Renal pelvis (tissue), 1 donor: ENCODE measurements at regions not wholly inside any gene's neighbourhood (a gene's known extent, or its start where the extent isn't known, plus 50 kb on each side); places are given as distances from the start of the nearest gene placed in this dataset.

ENCODE experiments used
- DNase-seq: peaks from one replicate; pipeline ENCODE4 v3.0.0-alpha.2; 2013

DNA sequence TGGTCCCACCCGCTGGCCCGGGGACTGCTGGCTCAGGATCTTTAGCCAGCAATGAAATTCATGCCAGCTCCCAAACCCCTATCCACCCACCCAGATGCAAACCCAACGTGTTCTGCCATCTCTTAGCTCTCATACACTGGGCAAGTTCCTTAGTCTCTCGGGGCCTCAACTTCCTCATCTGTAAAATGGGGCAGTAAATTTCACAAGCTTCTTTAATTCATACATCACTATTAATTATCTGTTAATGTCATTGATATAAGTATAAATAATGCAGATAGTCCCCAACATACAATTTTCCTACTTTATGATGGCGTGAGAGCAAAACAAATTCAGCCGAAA lies 398.7 kb downstream of the SOX9 start:
- DNase-seq = no peak

DNA sequence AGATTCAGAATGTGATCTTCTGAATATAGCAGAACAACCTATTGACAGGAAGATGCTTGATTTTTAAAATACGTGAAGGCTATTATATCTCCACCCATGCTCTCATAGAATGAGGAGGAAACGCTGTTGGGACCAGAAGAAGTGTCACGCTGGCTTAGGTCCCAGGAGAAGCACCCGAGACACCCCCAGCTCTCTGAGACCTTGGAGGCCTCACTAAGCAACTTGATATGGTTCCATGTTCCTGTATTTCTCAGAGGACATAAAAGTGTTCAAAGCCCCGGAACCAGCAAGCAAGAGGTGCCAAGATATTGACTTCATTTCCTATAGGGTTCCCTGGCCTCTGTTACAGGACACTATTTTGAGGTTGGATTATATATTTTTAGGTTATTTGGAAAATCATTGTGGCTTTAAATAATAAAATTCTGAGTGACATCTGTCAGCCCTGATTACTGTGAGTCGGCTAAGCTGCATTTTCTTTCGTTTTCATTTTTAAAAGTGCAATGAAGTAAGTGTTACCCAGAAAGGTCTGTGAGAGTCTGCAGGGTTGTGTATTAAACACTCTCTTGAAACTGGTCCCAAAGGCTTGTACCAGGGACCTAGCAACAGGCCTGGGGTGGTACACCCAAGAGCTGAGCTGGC lies 400.0 kb downstream of the SOX9 start:
- DNase-seq = no peak

GRCh38 chr17:72523491-72523890 lies 402.7 kb downstream of the SOX9 start:
- no peak for DNase-seq

DNA sequence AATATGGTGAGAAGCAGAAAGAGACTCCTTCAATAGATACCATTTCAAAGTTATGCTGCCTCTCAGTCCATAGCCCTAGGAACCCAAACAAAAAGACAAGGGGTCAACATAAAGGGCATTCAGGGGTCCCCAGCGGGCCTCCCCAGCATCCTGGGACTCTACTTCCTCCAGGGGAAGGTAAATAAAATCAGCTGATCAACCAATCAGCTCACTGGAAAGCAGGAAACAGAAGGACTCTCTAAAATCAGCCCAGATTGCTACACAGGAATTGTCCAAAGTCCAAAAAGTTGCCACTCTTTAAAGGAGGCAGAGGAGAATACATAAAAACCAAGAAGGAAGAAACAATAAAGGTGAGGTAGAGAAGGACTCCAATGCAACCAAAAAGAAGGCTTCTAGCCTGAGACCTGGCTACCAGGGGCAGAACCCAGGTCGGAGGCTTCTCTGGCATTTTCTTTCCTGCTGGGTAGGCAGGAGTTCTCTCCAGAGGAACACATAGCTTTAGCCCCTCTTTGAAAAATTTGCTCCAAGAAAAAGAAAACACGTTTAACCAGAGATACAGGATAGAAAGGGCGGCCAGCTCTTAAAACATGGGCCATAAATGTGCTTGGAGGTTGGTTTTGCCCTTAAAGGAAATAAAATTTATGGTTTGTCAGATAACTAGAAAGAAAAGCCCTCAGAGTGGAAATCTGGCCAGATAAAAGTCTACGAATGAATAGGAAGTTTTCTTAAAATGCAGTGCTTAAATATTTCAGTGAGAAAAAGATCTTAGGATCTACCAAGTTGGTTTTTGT lies 404.6 kb downstream of the SOX9 start:
- no peak for DNase-seq

- no peak for DNase-seq
Measured at GRCh38 chr17:72526769-72527168, 405.9 kb downstream of the SOX9 start.

DNA sequence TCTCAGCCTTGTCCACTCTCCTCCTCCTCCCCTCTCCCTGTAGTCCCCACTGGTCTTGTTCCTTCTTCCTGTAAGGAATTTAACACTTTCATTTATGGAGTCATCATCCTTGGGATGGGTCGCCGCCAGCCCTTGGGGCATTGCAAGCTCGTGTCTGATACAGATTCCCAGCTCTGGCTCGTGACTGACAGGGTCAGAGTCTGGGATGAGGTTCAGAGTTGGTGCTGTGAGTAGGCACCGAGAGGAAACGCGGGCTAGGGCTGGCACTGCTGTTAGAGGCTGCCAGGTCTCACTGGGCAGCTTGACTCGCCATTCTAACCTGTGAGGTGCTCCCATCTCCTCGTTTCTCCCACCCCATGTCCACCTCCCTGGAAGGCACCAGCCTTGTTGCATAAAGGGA lies 407.0 kb downstream of the SOX9 start:
- no peak for DNase-seq

DNA sequence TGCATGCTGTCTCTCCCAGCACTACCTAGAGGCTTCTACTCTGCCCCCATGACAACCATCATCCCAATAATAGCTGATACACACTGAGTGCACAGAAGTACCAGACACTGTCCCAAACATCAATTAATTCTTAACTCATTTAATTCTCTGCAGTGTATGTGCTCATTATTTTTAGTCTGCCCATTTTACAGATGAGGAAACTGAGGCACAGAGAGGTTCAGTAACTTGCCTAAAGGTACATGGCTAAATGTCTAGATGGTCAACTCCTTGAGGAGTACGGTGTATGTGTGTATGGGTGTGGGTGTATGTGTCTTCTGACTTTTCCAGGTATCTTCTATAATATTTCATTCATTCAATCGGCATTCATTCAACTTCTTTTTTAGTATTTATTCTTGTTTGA lies 407.9 kb downstream of the SOX9 start:
- DNase-seq = no peak

DNA sequence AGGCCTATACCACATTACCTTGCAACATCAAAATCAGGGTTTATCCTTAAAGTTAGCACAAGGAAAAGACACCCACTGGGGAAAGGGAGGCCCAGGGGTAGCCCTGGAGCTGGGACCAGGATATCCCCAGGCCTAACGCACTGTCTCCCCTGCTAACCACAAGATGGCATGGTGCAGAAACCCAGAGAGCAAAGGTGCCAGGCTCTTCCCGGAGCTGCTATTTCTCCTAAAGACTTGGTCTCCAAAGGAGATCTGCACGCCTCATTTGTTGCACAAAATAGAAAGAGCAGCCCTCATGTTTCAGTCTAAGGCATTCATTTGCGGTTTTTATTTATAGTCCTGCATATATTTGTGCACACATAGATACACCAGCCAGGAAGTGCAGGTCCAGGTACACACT lies 408.6 kb downstream of the SOX9 start:
- no peak for DNase-seq

- no peak for DNase-seq
Measured at GRCh38 chr17:72530454-72530853, 409.6 kb downstream of the SOX9 start.

DNA sequence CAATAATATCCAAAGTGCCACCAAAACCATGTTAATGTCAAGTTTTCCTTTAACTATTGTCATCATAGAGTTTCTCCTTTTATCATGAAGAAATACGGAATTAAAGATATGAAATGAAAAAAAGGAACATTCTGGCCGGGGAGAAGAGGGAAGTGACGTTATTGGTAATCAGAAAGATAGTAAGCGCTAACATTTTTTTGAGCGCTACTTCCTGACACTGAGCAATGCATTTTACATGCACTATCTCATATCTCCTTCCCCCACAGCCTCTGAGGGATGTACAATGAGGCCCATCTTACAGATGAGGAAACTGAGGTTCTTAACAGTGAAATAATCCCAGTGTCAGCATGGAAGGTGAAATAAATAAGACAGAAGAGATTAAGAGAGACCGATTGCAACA lies 410.9 kb downstream of the SOX9 start:
- no peak for DNase-seq

DNA sequence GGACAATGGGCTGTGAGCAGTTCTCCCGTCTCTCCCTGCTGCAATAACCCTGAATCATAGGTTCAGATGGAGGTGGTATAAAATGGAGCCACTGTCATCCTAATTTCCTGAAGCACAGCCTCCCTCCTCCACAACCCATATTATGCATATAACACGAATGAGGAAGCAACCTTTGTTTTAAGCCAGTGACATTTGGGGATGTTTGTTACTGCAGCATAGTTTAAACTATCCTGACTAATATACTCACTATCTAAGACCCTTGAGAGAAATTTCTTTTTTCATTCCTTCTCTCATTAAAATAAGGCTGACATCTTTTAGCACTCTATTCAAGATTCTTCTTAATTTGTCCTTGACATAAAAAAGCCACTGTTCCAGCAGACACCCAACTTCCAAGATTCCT lies 413.4 kb downstream of the SOX9 start:
- DNase-seq = no peak

GRCh38 chr17:72534776-72535175 lies 414.0 kb downstream of the SOX9 start:
- no peak for DNase-seq

- no peak for DNase-seq
Measured at GRCh38 chr17:72535346-72535745, 414.5 kb downstream of the SOX9 start.

GRCh38 chr17:72535779-72536178 lies 415.0 kb downstream of the SOX9 start:
- no peak for DNase-seq

DNA sequence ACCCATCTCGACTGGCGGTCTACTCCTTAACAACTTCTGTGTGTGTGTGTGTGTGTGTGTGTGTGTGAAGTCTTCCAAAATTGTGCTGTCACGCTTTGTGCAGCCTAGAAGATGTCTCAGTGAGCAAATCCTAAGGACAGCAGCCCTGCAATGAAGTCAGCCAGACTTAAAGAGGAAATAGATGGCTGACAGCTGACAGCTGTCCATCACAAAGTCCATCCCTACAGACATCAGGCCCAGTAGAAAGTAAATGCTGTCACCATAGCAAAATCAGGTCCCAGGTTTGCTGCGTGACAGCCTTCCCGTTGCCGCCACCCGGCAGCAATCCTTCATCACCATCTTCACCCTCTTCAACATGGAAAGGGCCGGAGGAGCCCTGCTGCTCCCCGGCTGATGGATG lies 416.0 kb downstream of the SOX9 start:
- no peak for DNase-seq

DNA sequence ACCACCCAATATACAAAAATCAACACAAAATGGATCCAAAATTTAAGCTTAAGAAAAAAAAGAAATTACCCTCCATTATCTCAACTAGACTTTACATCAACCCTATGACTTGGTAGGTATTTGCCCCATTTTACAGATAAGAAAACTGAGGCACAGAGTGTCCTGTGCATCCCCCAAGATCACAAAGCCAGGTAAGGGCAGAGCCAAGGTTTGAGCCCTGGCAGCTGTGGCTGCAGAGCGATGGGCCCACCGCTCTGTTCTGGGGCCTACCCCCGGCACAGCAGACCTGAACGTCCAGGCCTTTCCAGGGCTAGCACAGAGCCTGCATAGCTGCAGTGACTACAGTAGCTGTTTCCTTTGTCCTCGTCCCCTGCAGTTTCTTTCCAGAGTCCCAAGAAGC lies 417.6 kb downstream of the SOX9 start:
- DNase-seq = no peak

DNA sequence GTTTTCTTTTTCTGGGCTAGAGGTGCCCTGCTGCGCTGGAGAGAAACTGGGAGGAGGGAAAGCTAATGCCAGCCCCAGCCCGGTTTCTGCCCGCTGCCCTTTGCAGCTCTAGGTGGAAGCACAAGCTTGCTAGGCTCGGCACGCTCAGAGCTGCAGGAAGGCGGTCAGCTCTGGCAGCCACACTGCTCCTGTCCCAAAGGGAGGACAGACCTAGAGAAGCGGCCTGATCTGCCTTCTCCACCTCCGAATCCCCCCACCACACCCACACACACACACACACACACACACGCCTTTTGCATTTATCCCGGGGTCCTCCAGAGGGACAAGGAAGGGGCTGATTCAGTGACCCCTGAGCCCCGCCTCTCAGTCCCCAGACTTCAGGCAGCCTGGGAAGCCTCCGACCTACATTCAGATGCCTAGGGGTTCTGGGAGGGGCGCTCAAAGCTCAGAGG lies 418.1 kb downstream of the SOX9 start:
- no peak for DNase-seq

DNA sequence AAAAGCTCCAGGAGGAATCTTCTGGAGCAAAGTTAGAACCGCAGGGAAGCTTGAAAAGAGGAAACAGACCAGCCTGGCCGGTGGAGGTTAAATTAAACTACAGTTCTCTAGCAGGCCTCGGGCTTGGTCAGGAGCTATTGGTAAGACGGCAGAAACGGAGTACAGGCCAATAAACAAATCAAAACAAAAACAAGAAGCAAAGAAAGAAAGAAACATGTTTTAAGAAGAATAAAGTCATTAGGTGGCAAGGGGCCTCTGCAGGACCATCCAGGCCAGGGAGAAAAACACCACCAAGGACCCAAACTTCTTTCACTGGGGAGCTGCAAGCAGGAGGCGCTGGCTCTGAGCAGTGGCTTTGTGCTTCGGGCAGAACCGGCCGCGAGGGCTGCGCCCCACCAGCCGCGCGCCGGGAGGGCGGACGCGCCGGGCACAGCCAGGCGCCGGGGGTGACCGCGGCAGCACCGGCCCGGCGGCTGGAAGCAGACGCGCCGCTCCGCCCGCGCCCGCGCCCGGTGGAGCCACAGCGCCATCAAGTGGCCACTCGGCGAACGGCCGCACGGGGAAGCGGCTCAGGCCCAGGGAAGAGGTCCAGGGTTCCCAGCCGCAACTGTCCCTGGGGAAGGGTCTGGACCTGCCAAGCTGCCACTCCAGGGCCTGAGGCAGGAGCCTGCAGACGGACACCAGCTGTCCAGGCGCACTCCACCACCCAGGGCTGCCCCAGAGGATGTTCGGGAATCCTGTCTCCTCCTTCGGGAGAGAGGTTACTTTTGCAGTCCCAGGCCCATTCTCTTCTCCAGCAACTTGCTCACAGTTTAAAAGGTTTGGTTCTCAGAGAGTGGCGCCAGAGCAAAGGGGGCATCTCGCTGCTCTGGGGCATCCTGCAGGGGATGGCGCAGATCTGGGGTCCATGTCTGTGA lies 419.4 kb downstream of the SOX9 start:
- peak; percentile 72 for DNase-seq

- DNase-seq = no peak
Measured at GRCh38 chr17:72542317-72542716, 421.5 kb downstream of the SOX9 start.

DNA sequence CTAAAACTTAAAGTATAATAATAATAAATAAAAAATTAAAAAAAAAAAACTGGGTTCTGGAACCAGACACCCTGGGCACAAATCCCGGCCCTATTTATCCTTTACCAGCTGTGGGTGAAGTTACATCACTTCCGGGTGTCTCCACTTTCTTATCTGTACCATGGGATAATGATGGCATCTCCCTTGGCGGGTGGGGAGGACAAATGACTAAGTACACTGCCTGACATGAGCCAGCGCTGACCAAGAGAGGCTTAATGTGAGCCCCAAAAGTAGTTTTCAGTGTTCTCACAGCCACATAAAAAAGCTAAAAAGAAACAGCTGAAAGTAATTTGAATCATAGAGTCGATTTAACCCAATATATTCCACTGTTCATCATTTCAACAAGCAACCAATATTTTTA lies 424.9 kb downstream of the SOX9 start:
- DNase-seq = no peak

DNA sequence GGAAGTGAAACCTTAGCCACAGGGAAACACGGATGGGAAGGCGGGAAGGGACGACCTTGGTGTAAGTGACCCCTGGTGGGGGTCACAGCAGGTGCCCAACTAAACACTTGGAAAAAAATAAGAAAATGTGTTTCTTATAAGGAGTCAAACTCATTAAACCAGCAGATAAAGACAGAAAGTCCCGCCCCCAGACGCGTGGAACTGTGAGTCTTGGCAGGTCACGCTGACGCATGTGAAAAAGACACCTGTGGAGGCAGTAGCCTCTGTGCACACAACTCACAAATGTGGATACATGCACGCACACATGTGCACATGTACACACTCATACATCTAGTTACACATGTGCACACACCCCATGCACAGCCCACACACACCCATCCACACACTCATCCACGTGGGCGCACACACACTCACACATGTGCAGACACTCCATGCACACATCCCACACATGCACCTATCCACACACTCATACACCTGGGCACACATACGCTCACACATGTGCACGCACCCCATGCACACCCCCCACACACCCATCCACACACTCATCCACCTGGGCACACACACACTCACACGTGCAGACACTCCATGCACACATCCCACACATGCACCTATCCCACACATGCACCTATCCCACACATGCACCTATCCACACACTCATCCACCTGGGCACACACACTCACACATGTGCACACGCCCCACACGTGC lies 432.4 kb downstream of the SOX9 start:
- no peak for DNase-seq

- DNase-seq = no peak
Measured at GRCh38 chr17:72554508-72554907, 433.7 kb downstream of the SOX9 start.
